Prostate gland (tissue), 2 donors: ENCODE measurements at regions not wholly inside any gene's neighbourhood (a gene's known extent, or its start where the extent isn't known, plus 50 kb on each side); places are given as distances from the start of the nearest gene placed in this dataset.
"Not testable (repeated sequence)": the region's sequence is repeated elsewhere in the genome, so short reads cannot be mapped to it uniquely, and the experiment has no call there.

Source experiments
- CTCF ChIP-seq, 4 experiments: fragments of 200-600 bp in 2 of 4; fragments of 450-650 bp in 2 of 4; sonication (generic) in 2 of 4; IDR thresholded peaks; 1 replicate in 3 of 4; 2 replicates in 1 of 4; pipeline ENCODE4 v1.5.1; 2016 to 2019; ENCODE audit warnings: antibody characterized with exemption in 4 of 4, mild to moderate bottlenecking in 2 of 4, moderate library complexity in 2 of 4
- POLR2A ChIP-seq: fragments of 450-650 bp; IDR thresholded peaks from one replicate; pipeline ENCODE4 v1.6.1; 2016; ENCODE audit warnings: antibody characterized with exemption, mild to moderate bottlenecking

GRCh38 chr21:31790420-31790819 lies 58.5 kb upstream of the SCAF4 start:
- TF ChIP-seq POLR2A; CTCF (IDR thresholded peaks at IDR 0.05): not testable (repeated sequence)
